PC-9 (cell line): ENCODE measurements at regions not wholly inside any gene's neighbourhood (a gene's known extent, or its start where the extent isn't known, plus 50 kb on each side); places are given as distances from the start of the nearest gene placed in this dataset.

Experiments
- EZH2 ChIP-seq: fragments of 200-600 bp; sonication (generic); IDR thresholded peaks from 2 replicates; pipeline ENCODE4 v1.8.0; 2017; ENCODE audit warnings: antibody characterized with exemption, low read depth
- TF ChIP-seq, protein P1 (sequence below): fragments of 200-600 bp; sonication (generic); conservative IDR thresholded peaks from 2 replicates; pipeline ENCODE4 v1.6.1; 2017; ENCODE audit warnings: mixed run types, antibody characterized with exemption, mild to moderate bottlenecking, moderate library complexity

DNA sequence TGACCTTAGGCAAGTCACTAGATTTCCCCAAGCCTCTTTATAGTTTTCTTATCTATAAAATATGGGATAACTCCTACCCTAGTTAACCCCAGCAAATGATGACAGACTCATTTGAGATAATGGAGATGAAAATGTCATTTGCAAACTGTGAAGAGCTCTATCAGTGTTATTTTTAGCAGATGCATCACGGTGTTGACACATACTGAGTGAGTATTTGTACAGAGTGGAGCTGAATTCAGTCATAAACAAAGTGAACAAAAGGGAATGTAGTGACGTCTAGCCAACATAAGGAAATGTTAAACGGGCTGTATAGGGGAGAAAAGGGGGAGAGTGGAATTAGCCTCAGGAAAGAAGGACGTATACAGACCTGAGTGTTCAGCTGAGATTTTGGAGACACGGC, 75.9 kb downstream of the NMUR2 start:
- TF ChIP-seq, protein P1, sequence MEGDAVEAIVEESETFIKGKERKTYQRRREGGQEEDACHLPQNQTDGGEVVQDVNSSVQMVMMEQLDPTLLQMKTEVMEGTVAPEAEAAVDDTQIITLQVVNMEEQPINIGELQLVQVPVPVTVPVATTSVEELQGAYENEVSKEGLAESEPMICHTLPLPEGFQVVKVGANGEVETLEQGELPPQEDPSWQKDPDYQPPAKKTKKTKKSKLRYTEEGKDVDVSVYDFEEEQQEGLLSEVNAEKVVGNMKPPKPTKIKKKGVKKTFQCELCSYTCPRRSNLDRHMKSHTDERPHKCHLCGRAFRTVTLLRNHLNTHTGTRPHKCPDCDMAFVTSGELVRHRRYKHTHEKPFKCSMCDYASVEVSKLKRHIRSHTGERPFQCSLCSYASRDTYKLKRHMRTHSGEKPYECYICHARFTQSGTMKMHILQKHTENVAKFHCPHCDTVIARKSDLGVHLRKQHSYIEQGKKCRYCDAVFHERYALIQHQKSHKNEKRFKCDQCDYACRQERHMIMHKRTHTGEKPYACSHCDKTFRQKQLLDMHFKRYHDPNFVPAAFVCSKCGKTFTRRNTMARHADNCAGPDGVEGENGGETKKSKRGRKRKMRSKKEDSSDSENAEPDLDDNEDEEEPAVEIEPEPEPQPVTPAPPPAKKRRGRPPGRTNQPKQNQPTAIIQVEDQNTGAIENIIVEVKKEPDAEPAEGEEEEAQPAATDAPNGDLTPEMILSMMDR: no peak
- TF ChIP-seq EZH2: no peak
